ENCODE measurements at regions not wholly inside any gene's neighbourhood (a gene's known extent, or its start where the extent isn't known, plus 50 kb on each side); places are given as distances from the start of the nearest gene placed in this dataset.

DNA sequence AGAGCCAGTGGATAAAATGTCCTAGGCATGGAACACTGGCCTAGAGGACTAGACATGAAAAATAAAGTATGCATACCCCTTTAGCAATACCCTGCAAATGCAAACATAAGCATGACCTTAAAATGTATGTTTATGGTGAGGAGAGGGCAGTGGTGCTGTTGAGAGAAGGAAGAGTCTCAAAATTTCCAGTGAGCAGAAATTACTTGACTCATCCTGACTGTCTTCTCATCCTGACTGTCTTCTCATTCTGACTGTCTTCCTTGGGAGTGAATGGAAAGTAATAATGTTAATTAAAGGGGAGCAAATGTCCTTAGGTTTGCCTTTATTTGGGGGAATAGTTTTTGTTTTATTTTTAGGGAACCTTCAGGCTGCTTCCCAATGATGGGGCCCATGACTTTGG is 121.5 kb upstream of the GALNT15 start:
- Histone ChIP-seq H3K36me3 (ENCODE audit: control insufficient read depth in 2 of 2, insufficient read depth in 2 of 2, low read length in 2 of 2) (no peaks in the 10 kb centered on the region), H3K9ac (ENCODE audit: low read length in 2 of 2) (no peak overlapping the region)

DNA sequence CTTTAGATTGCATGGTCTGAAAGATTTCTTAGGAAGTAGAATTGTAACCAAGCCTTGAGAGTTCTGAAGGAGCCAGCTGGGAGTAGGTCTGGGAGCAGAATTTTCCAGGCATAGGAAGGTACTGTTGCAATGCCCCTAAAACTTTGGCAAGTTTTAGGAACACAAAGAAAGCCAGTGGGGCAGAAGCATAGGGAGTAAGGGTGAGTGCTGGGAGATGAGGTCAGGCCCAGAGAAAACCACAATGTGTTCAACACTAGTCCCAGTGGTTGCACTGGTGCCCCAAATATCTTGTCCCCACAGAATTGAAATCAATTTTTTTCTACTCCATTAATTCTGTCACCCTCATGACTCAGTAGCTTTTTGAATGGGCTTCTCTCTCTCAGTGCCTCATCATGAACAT is 120.7 kb upstream of the GALNT15 start:
- Histone ChIP-seq H3K9ac (ENCODE audit: low read length in 2 of 2) (no peak overlapping the region), H3K4me3 (ENCODE audit: low read length in 2 of 2) (no peak overlapping the region), H3K36me3 (ENCODE audit: control insufficient read depth in 2 of 2, insufficient read depth in 2 of 2, low read length in 2 of 2) (no peaks in the 10 kb centered on the region), H3K4me1 (ENCODE audit: control insufficient read depth, insufficient read depth, low read length) (no peaks in the 10 kb centered on the region), H3K27ac (ENCODE audit: low read length) (no peak overlapping the region), H3K9me3 (ENCODE audit: control insufficient read depth in 2 of 2, low read length in 2 of 2) (no peaks in the 10 kb centered on the region), H3K27me3 (ENCODE audit: control insufficient read depth in 1 of 2, insufficient read depth in 2 of 2, low read length in 2 of 2) (no peaks in the 10 kb centered on the region)

More for the DNA sequence above, 121.5 kb upstream of the GALNT15 start:
- no peaks in the 10 kb centered on the region for H3K27me3 ChIP-seq (ENCODE audit: control insufficient read depth in 1 of 2, insufficient read depth in 2 of 2, low read length in 2 of 2)
- H3K9me3 ChIP-seq (ENCODE audit: control insufficient read depth in 2 of 2, low read length in 2 of 2), result no peaks in the 10 kb centered on the region
- no peak overlapping the region for H3K27ac ChIP-seq (ENCODE audit: low read length)
- H3K4me3 ChIP-seq (ENCODE audit: low read length in 2 of 2), result no peak overlapping the region
- no peaks in the 10 kb centered on the region for H3K4me1 ChIP-seq (ENCODE audit: control insufficient read depth, insufficient read depth, low read length)

DNA sequence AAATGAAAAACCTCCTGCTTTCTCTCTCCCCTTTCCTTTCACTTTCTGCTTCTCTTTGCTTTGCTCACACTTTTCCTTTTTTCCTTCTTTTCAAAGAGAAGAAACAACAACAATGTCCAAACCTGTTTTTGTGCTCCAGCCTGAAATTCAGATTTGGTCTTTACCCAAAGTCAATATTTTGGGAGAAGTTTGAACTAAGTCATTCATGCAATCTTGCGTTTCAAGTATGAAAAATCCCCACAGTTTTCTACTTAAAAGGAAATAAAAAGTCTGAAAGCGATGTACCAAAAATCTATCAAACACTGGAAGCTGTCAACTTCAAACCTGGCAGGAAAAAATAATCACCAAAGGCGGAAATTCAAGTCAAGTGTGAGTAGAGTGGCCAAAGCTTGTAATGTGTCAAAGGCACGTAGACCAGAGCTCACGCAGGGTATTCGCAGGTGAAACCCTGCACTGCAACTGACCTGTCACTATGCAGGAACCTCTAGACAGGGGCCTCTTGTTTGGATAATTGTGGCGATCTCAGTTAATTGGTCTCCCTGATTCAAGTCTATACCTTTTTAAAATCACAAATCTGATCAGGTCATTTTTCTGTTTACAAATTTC is 118.8 kb upstream of the GALNT15 start:
- Histone ChIP-seq H3K27me3 (ENCODE audit: control insufficient read depth in 1 of 2, insufficient read depth in 2 of 2, low read length in 2 of 2) (no peaks in the 10 kb centered on the region), H3K27ac (ENCODE audit: low read length) (no peak overlapping the region), H3K36me3 (ENCODE audit: control insufficient read depth in 2 of 2, insufficient read depth in 2 of 2, low read length in 2 of 2) (no peaks in the 10 kb centered on the region), H3K4me3 (ENCODE audit: low read length in 2 of 2) (no peak overlapping the region), H3K9me3 (ENCODE audit: control insufficient read depth in 2 of 2, low read length in 2 of 2) (no peaks in the 10 kb centered on the region), H3K4me1 (ENCODE audit: control insufficient read depth, insufficient read depth, low read length) (no peaks in the 10 kb centered on the region), H3K9ac (ENCODE audit: low read length in 2 of 2) (no peak overlapping the region)

GRCh38 chr3:16056217-16056616 is 118.3 kb upstream of the GALNT15 start:
- Histone ChIP-seq H3K9me3 (ENCODE audit: control insufficient read depth in 2 of 2, low read length in 2 of 2) (no peaks in the 10 kb centered on the region), H3K27ac (ENCODE audit: low read length) (no peak overlapping the region), H3K36me3 (ENCODE audit: control insufficient read depth in 2 of 2, insufficient read depth in 2 of 2, low read length in 2 of 2) (no peaks in the 10 kb centered on the region), H3K4me1 (ENCODE audit: control insufficient read depth, insufficient read depth, low read length) (peaks cover 3% of the 10 kb centered on the region), H3K9ac (ENCODE audit: low read length in 2 of 2) (no peak overlapping the region), H3K27me3 (ENCODE audit: control insufficient read depth in 1 of 2, insufficient read depth in 2 of 2, low read length in 2 of 2) (no peaks in the 10 kb centered on the region), H3K4me3 (ENCODE audit: low read length in 2 of 2) (no peak overlapping the region)

DNA sequence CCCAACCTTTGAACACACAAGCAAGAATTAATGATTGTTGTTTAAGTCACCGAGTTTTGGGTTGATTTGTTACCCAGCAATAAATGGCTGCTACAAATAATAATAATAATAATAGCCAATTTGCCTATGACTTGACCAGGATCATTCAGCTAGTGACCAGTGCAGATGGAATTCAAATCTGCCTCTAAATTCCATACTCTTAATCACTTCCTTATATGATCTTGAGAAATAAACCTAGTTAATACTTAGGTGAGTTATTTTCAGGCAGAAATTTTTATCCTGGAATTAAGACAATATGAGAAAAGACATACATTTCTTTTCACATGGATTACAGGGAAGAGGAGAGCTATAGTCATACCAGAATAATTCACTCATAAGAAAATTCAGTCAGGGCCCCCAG is 116.0 kb upstream of the GALNT15 start:
- Histone ChIP-seq H3K9ac (ENCODE audit: low read length in 2 of 2) (no peak overlapping the region), H3K4me1 (ENCODE audit: control insufficient read depth, insufficient read depth, low read length) (peaks cover 3% of the 10 kb centered on the region), H3K27ac (ENCODE audit: low read length) (no peak overlapping the region), H3K27me3 (ENCODE audit: control insufficient read depth in 1 of 2, insufficient read depth in 2 of 2, low read length in 2 of 2) (no peaks in the 10 kb centered on the region), H3K4me3 (ENCODE audit: low read length in 2 of 2) (no peak overlapping the region), H3K9me3 (ENCODE audit: control insufficient read depth in 2 of 2, low read length in 2 of 2) (no peaks in the 10 kb centered on the region), H3K36me3 (ENCODE audit: control insufficient read depth in 2 of 2, insufficient read depth in 2 of 2, low read length in 2 of 2) (no peaks in the 10 kb centered on the region)

- H3K9me3 ChIP-seq (ENCODE audit: control insufficient read depth in 2 of 2, low read length in 2 of 2), result no peaks in the 10 kb centered on the region
These were observed 115.4 kb upstream of the GALNT15 start for GRCh38 chr3:16059081-16059537.

DNA sequence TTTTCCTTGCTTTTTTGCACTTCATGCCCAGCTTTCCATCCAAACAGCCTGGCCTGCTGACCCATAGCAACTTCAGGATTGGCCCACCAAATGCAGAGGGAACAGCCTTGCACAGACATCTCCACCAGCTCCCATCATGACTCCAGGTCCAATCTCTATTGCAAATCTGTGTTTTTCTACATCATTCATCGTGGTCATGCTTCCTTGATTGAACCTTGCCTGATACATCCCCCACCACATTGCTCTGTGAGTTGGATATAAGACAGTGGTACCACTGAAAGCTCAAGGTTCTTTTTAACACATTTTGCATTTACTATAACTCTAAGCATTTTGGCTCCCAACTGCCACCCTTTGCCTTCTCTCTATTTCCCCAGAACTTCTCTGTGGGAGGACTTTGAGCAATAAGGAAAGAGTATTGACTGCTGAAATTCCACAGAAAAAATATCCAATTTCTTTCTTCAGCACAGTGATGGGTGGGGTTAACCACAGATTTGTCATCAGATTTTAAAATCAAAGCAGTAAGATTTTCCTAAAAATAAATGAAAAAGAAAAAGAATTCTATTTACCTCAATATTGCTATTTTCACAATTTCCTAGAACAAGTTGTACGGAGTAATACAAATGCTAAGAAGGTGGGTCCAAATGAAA is 114.6 kb upstream of the GALNT15 start:
- Histone ChIP-seq H3K4me1 (ENCODE audit: control insufficient read depth, insufficient read depth, low read length) (peaks cover 7% of the 10 kb centered on the region), H3K9ac (ENCODE audit: low read length in 2 of 2) (no peak overlapping the region), H3K4me3 (ENCODE audit: low read length in 2 of 2) (no peak overlapping the region)

More at GRCh38 chr3:16059081-16059537, 115.4 kb upstream of the GALNT15 start:
- Histone ChIP-seq H3K27me3 (ENCODE audit: control insufficient read depth in 1 of 2, insufficient read depth in 2 of 2, low read length in 2 of 2) (no peaks in the 10 kb centered on the region), H3K36me3 (ENCODE audit: control insufficient read depth in 2 of 2, insufficient read depth in 2 of 2, low read length in 2 of 2) (no peaks in the 10 kb centered on the region), H3K4me3 (ENCODE audit: low read length in 2 of 2) (no peak overlapping the region), H3K27ac (ENCODE audit: low read length) (peak overlapping the region; percentile 49), H3K9ac (ENCODE audit: low read length in 2 of 2) (no peak overlapping the region), H3K4me1 (ENCODE audit: control insufficient read depth, insufficient read depth, low read length) (peaks cover 3% of the 10 kb centered on the region)

DNA sequence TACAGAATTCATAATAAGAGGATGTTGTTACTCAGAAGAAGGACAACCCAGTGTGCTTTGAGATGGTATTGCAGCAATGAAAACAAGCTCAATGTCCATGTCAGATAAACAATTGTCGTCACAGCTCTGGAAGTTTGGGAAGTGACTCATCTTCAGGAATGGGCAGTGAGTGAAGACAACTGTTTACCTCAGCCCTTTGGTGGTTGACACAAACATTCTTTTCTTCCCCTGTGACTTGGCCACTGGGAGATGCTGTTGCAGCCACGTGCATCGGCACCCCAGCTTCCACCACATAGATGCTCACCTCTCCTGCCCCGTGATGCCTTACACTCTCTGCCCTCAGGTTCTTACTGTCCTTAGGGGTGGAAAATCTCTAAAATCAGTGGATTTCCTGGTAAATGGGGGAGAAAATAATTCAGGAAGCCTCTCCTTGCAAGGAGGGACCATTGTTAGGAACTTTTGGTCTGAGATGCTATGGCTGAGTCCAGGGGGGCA is 114.1 kb upstream of the GALNT15 start:
- H3K4me1 ChIP-seq (ENCODE audit: control insufficient read depth, insufficient read depth, low read length), result peaks cover 11% of the 10 kb centered on the region
- H3K9ac ChIP-seq (ENCODE audit: low read length in 2 of 2), result no peak overlapping the region
- no peaks in the 10 kb centered on the region for H3K9me3 ChIP-seq (ENCODE audit: control insufficient read depth in 2 of 2, low read length in 2 of 2)
- no peaks in the 10 kb centered on the region for H3K27me3 ChIP-seq (ENCODE audit: control insufficient read depth in 1 of 2, insufficient read depth in 2 of 2, low read length in 2 of 2)
- no peak overlapping the region for H3K4me3 ChIP-seq (ENCODE audit: low read length in 2 of 2)
- no peaks in the 10 kb centered on the region for H3K36me3 ChIP-seq (ENCODE audit: control insufficient read depth in 2 of 2, insufficient read depth in 2 of 2, low read length in 2 of 2)
- H3K27ac ChIP-seq (ENCODE audit: low read length), result no peak overlapping the region

More for the DNA sequence above, 114.6 kb upstream of the GALNT15 start:
- Histone ChIP-seq H3K27me3 (ENCODE audit: control insufficient read depth in 1 of 2, insufficient read depth in 2 of 2, low read length in 2 of 2) (no peaks in the 10 kb centered on the region), H3K27ac (ENCODE audit: low read length) (peak overlapping the region; percentile 49), H3K36me3 (ENCODE audit: control insufficient read depth in 2 of 2, insufficient read depth in 2 of 2, low read length in 2 of 2) (no peaks in the 10 kb centered on the region), H3K9me3 (ENCODE audit: control insufficient read depth in 2 of 2, low read length in 2 of 2) (no peaks in the 10 kb centered on the region)

- H3K9ac ChIP-seq (ENCODE audit: low read length in 2 of 2), result no peak overlapping the region
- H3K4me3 ChIP-seq (ENCODE audit: low read length in 2 of 2), result no peak overlapping the region
- H3K36me3 ChIP-seq (ENCODE audit: control insufficient read depth in 2 of 2, insufficient read depth in 2 of 2, low read length in 2 of 2), result no peaks in the 10 kb centered on the region
- no peaks in the 10 kb centered on the region for H3K9me3 ChIP-seq (ENCODE audit: control insufficient read depth in 2 of 2, low read length in 2 of 2)
- peaks cover 11% of the 10 kb centered on the region for H3K4me1 ChIP-seq (ENCODE audit: control insufficient read depth, insufficient read depth, low read length)
- H3K27ac ChIP-seq (ENCODE audit: low read length), result no peak overlapping the region
- H3K27me3 ChIP-seq (ENCODE audit: control insufficient read depth in 1 of 2, insufficient read depth in 2 of 2, low read length in 2 of 2), result no peaks in the 10 kb centered on the region
These were observed 113.5 kb upstream of the GALNT15 start for GRCh38 chr3:16060945-16061344.

DNA sequence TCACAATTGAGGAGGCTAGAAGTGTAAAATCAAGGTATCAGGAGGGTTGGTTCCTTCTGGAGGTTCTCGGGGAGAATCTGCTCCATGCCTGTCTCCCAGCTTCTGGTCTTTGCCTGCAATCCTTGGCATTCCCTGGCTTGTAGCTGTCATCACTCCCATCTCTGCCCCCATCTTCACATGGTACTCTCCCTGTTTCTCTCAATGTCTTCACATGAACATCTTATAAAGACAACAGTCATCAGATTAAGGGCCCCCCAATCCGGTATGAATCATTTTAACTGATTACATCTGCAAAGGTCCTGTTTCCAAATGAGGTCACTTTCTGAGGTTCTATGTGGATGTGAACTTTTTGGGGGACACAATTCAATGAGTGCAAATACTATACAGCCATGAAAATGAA is 113.0 kb upstream of the GALNT15 start:
- Histone ChIP-seq H3K9ac (ENCODE audit: low read length in 2 of 2) (no peak overlapping the region), H3K36me3 (ENCODE audit: control insufficient read depth in 2 of 2, insufficient read depth in 2 of 2, low read length in 2 of 2) (no peaks in the 10 kb centered on the region), H3K4me3 (ENCODE audit: low read length in 2 of 2) (no peak overlapping the region), H3K4me1 (ENCODE audit: control insufficient read depth, insufficient read depth, low read length) (peaks cover 11% of the 10 kb centered on the region), H3K27ac (ENCODE audit: low read length) (no peak overlapping the region), H3K27me3 (ENCODE audit: control insufficient read depth in 1 of 2, insufficient read depth in 2 of 2, low read length in 2 of 2) (no peaks in the 10 kb centered on the region), H3K9me3 (ENCODE audit: control insufficient read depth in 2 of 2, low read length in 2 of 2) (no peaks in the 10 kb centered on the region)

DNA sequence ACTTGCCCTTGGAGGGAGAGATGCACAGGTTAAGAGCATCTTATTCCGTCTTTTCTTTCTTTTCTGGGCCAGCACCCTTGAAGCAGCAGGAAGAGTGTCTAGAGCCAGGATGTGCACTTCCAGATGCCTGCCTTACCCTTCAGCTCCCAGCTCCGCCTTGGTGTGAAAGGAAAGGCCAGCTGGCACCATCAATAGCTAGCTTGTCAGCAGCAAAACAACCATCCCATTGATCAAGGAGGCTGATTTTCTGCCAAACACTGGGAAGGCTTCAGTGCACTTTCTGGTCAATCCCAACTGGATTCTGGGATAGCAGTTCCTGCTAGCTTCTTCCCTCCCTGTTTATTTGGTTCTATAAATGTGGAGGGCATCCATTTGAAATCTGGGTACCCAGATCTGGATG is 110.9 kb upstream of the GALNT15 start:
- Histone ChIP-seq H3K4me3 (ENCODE audit: low read length in 2 of 2) (no peak overlapping the region), H3K9ac (ENCODE audit: low read length in 2 of 2) (no peak overlapping the region), H3K9me3 (ENCODE audit: control insufficient read depth in 2 of 2, low read length in 2 of 2) (no peaks in the 10 kb centered on the region), H3K4me1 (ENCODE audit: control insufficient read depth, insufficient read depth, low read length) (peaks cover 11% of the 10 kb centered on the region), H3K27ac (ENCODE audit: low read length) (no peak overlapping the region), H3K27me3 (ENCODE audit: control insufficient read depth in 1 of 2, insufficient read depth in 2 of 2, low read length in 2 of 2) (no peaks in the 10 kb centered on the region), H3K36me3 (ENCODE audit: control insufficient read depth in 2 of 2, insufficient read depth in 2 of 2, low read length in 2 of 2) (no peaks in the 10 kb centered on the region)
